DMS 273 (cell line): ENCODE measurements at regions not wholly inside any gene's neighbourhood (a gene's known extent, or its start where the extent isn't known, plus 50 kb on each side); places are given as distances from the start of the nearest gene placed in this dataset.

Source experiments
- DNase-seq: peaks from one replicate; lab custom pipeline; 2025; ENCODE audit not compliant: unreplicated experiment; lab: John Stamatoyannopoulos, UW

DNA sequence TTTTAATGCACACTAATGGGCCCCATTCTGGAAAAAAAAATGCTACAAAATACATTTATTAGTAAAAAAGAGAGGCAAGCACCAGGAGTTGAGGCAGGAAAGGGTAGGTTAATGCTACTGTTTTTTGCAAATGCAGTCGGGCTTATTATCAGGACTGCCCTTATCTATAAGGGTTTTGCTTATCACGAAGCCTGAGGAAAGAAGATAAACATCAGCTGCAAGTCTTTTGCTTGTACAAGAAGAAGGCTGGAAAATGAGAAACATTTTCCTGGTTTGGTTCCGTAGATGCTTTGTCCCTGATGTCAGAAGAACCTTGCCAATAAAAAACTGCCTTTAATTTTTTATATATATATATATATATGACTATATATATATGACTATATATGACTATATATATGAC lies 189.3 kb upstream of the VGLL2 start:
- DNase-seq, result no peak

DNA sequence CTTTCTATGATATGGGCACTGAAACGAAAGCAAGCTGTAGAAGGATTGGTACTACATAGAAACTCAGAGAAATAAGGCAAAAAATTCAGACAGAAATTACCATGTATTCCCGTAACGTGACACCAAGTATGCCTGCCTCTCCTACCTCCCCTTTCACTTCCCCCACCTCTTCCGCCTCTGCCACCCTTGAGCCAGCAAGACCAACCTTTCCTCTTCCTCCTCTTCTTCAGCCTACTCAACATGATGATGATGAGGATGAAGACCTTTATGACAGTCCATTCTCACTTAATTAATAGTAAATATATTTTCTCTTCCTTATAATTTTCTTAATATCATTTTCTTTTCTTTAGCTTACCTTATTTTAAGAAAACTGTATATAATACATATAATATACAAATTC lies 188.1 kb upstream of the VGLL2 start:
- DNase-seq, result no peak

DNA sequence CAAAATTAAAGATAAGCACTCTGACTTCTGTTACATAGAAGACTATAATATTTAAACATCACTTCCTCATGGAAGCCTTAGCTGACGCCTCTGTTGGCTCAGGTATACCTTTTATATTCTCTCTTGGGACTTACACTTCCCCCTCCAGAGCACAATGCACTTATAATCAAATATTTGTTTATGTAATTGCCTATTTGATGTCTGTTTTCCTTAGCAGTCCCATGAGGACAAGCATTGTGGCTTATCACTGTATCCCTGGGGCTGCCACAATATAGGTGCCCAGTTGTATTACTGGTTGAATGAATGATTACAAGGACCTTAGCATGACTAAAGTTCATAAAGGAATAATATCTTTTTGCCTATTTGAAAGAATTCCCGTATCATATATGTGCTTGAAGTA lies 186.7 kb upstream of the VGLL2 start:
- no peak for DNase-seq

DNA sequence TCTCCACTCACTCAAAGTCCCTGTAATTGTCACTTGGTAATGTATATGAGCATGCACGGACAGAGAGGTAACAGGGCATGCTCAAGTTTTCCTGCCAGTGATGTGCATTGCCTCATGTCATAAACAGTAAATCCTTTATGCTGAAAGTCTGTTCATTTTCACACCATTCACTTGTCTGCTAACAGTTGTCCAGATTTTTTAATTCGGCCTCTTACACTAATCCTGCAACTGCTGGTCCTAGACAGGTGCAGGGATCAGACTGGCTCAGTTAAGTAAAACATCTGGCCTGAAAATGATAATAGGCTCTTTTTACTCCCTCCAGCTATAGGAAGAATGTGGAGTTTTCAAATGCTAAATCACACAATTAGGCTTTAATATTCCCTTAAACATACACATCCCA lies 185.4 kb upstream of the VGLL2 start:
- DNase-seq, result no peak

DNA sequence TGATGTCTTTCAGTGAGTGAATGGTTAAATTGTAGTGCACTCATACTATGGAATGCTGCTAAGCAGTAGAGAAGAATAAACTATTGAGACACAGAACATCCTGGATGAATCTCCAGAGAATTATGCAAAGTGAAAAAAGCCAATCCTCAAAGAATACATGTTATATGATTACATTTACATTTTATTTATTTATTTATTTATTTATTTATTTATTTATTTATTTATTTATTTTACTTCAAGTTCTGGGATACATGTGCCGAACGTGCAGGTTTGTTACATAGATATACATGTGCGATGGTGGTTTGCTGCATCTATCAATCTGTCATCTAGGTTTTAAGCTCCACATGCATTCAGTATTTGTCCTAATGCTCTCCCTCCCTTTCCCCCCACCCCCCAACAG lies 175.8 kb upstream of the VGLL2 start:
- no peak for DNase-seq

DNA sequence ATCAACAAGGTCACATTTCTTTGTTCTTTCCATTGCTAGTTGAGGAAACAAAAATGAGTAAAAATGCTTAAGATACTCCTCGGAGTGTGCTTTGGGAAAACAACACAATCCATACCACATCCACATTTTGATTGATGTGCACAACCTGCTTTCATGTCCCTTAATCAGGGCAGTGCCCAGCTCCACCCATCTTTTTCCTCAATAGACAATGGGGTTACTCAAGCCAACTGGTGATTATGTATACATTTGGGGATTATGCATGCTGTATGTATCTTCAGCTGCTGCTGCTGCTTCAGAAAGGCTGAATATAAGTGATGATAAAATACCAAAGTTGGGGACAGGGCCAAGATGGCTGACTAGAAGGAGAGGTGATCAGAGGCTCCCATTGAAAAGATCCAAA lies 155.2 kb upstream of the VGLL2 start:
- no peak for DNase-seq

DNA sequence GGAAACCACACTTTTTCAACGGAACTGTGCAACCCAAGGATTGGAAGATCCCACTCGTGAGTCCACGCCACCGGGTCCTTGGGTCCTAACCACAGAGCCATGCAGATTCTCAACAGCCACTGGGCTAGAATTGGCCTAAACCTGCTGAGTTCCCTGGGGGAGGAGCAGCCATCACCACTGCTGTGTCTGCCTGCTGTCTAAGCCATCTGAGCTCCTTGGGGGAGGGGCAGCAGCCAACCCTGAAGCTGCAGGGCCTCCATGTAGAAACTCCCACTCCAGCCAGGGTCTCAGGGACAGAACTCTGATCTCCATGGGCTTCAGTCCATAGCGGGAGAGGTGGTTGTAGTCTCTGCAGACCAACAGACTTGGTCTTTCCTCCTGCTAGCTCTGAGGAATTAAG lies 154.6 kb upstream of the VGLL2 start:
- DNase-seq, result no peak

DNA sequence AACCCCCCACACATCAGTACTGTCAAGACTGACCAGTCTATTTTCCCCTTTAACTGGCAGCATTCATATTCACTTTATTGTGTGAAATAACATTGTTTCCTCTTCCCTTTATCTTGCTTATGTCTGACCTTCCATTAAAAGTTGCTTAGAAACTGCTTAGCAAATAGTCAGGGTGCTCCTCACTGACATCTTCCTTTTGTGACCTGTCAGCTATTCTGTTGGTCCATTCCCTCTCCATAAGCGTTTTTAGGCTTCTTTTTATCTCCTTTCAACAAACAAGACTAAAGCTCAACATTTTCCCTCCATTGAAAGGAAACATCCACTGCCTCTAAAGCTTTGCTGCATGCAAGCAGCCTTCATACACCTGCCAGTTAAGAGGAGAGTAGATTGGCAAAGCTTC lies 147.7 kb upstream of the VGLL2 start:
- no peak for DNase-seq

DNA sequence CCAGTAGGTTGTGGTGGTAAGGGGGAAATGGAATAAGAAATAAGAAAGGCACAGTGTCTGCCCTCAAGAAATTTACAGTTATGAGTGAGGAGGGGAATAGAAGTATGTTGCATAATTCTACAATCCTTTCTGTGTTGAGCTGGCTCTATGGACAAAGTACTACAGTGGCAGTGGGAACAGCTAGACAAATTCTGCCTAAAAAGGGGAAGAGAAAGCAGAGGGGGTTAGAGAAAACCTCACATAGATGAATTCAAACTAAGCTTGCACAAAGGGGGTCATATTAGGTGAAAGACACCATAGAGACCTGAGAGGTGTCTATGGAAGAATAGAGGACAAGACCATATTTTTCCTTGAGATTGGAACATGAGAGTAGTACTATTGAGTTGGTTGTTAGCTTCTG lies 146.9 kb upstream of the VGLL2 start:
- no peak for DNase-seq

DNA sequence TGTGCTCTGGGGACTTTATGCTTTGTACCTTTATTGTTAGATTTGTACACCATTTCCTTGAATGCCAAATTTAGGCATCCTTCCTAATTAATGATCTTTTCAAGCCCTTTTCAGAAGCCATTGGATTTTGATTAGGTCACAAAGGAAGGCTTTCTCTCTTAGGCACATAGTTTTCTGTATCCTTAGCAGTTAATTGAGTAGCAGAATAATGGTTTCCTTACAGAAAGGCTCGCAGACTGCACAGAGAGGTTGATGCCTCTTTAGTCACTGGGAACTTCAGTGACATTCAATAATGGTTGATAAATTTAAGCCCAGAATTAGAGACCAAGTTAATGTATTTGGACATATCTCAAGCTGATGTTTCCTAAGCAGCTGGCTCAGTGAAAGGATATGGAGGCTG lies 139.1 kb upstream of the VGLL2 start:
- DNase-seq, result no peak

DNA sequence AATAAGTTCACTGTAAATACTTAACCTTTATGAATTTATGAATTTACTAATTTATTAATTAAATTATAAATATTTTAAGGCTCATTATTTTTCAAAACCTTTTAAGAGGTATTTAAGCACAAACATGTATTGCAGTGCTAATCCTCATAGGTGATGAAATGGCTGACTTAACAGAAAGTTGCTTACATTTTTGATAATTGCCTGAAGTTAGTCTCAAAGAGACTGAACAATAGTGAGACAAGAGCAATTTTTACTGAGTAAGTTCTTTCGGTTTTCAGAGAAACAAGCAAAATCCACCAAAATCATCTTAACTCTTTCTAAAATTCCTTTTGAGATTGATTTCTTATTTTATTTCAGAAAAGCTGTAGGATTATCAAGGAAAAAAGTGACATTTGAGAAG lies 137.3 kb upstream of the VGLL2 start:
- no peak for DNase-seq

DNA sequence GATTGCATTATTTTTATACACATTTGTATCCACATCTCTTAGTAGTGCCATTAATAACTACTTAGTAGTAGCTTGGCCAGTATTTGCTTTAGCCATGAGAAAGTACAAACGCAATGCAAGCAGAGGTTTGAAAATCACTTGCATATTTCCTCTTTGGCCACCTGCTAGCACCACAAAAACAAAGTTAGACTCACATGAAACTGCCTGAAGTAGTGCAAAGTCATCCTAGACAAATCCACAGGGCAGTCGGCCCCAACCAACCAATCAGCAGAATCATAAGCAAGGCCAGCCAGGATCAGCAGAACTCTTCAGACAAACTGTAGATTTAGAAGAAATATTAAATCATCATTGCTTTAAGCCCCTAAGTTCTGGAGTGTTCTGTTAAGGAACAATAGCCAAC lies 135.2 kb upstream of the VGLL2 start:
- no peak for DNase-seq

DNA sequence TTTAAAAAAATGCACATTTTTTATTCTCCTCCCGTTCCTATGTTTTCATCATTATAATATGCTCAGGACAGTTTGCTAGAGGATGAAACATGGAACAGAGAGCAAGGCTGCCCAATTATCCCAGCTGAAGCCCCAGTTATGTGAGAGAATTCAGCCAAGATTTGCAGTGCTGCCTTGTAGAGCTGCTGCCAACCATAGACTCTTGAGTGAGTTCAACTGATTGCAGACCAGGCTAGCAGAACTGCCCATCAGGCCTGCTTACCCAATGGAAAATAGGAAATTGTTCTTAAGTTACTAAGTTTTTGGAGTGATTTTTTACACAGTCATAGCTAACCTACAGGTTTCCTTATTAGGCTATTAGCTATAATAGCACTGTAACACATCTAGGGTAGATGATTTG lies 128.7 kb upstream of the VGLL2 start:
- DNase-seq, result no peak

DNA sequence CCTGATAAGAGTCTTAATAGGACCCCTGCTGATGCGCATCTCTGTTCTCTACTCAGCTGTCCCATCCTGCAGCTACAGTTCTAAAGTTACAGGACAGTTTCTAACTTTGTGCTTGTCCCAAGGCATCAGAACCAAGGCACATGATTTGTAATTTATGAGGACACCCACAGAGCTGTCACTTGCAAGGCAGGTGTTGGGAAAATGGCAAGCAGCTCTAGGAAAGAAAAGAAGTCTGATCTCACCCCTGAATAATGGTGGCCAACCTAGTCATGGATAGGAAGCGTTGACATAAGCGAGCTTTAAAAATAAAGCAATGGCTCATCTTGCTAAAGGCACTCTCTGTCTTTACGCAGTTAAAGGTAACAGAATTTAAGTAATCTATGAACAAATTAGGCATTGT lies 127.6 kb upstream of the VGLL2 start:
- no peak for DNase-seq

DNA sequence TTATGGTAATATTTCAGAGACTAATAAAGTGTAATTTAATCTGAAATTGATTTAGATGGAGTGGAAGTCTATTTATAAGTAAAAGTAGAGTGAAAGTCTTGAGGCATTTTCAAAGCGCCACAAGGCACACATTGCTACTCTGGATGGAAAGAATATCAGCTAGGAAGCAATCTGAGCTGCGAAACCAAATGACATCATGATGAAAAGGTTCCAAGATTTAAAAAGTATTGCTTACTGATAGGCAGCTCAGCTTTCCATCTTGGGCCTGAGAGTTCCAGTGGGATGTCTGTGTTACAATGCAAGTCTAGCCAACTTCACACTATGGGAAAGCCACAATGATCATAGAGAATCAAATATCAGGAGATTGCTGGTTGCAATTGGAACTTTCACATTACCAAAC lies 126.9 kb upstream of the VGLL2 start:
- DNase-seq, result no peak

DNA sequence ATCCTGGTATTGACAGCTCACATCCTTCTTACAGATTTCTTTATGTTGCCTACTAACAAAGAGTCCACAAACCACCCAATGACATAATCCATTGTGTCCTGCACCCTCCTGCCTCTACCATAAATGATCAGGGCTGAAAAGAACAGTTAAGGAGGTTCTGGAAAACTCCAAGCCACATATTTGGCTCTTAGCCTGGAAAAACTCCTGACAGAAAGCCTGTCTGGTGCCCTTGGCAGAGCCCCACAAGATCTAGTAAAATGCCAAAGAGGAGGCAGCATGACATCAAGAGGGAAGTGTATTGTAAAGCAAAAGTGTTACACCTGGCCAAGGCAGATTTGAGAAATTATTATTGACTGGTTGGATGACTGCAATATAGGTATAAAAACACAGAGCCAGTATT lies 126.4 kb upstream of the VGLL2 start:
- DNase-seq, result no peak

DNA sequence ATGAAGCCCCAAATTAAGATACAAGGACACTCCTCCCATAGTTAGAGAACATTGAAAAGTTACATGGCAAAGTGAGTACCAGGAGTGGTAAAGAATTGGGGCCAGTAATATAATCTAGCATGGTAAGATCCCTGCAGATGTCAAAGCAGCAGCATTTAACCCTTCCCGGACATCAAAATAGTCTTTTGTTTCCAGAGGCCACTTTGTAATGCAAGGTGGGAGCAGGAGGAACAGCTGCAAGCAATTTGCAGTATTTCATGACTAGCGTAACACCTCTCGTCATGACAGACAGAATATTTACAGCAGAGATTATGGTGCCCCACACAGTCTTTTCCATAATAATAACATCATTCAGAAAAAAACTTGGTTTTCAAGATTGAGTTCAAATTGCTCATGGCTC lies 123.2 kb upstream of the VGLL2 start:
- no peak for DNase-seq

DNA sequence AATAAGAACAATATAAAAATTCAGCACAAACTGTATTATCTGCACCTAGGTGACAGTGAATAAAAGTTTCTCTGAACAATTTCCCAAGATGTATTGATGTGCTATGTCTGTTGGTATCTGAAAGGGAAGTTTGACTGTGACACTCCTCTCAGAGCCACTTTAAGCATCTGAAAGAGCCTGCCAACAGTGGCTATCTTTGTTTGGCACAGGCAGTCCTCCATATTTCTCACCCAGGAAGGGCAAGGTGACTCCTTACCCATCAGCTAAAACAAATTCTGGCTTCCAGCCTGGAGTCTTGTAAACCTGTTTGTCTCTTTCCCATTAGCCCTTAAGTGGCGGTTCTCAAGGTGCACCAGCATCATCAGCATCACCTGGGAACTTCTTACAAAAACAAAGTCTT lies 122.4 kb upstream of the VGLL2 start:
- DNase-seq, result no peak

DNA sequence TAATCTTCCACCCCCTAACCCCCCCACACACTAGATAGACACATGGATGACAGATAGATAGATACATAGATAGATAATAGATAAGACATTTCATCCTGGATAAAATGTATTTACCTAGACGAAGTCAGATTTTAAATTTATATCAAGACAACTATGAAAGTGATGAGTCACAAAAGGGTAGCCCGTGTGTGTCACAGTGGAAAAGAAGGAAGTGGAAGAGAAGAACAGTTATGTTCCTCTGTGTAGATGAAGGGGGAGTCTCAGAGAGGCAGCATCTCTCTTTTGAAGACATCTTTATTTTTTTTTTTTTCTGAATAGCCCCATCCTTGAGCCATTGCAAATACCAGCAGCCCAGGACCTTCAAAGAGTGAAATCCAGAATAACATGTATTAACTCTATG lies 121.7 kb upstream of the VGLL2 start:
- DNase-seq, result no peak

DNA sequence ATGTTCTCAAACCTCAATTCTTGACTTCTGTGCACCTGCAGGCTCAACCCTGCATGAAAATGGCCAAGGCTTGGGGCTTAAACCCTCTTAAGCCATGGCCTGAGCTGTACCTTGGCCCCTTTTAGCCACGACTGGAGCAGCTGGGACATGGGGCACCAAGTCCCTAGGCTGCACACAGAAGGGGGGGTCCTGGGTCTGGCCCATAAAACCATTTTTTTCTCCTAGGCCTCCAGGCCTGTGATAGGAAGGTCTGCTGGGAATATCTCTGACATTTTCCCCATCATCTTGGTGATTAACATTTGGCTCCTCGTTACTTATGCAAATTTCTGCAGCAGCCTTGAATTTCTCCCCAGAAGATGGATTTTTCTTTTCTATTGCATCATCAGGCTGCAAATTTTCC lies 119.4 kb upstream of the VGLL2 start:
- no peak for DNase-seq

DNA sequence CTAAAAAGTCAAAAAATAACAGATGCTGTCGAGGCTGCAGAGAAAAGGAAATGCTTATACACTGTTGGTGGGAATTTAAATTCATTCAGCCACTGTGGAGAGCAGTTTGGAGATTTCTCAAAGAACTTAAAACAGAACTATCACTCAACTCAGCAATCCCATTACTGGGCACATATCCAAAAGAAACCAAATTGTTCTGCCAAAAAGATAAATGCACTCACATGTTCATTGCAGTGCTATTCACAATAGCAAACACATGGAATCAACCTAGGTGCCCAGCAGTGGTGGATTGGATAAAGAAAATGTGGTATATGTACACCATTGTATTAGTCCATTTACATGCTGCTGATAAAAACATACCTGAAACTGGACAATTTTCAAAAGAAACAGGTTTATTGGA lies 116.0 kb upstream of the VGLL2 start:
- DNase-seq, result no peak

DNA sequence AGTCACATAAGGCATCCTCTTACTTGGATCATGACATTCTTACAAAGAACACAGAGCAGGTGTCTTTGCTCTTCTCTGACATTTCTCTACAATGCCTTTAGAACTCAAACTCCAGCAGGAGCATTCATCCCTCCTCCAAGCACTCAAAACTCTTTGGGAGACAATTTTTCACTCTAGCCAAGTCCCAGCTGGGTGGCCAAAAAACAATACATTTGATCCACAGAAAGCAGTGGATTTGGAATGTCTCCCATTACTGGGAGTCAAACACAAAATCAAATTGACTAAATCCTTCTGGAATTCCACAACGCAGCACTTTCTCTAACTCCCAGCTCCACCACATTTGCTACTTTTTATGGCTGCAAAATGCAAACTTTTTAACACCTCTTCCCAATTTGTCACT lies 108.6 kb upstream of the VGLL2 start:
- no peak for DNase-seq

DNA sequence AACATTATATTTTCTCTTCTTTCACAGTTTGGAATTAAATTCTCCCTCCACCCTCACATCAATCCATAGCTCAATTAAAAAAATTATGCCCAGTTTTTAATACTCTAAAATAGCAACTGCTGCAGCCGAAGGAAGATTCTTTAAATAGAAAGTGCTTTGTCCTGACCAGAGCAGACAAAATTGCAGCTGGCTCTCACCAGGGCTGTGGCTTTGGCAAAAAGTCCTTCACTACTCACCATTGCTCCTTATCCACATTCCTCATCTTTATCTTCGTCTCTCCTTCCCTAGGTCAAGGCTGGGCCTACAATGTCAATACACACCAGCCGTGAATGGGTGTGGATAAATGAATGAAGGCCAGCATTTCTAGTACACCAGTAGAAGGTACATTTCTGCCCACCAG lies 107.9 kb upstream of the VGLL2 start:
- no peak for DNase-seq

DNA sequence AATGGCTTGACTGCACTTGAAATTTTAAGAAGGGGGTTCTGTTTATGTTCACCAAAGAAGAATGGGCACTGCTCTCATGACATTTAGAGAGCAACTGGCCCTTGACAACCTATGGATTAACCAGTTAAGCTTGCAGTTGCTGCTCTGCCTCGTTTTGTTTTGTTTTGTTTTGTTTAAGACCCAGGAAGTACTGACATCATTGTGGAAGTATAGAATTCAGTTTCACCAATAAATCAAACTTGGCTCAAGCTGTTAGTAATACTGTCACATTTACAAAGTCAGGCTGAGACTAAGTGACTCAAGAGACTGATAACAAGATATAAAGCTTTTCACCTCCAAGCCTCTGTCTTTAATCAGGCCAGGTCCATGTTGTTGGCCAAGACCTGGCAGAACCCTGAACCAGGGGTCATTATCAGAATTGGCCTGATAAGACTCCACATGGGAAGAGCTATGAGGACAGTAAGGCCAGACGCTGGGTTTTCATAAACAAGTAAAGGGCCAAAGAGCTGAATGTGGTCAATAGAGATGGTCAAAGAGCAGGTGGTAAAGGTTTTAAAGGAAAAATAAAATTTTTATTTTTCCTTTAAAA lies 99.4 kb upstream of the VGLL2 start:
- DNase-seq, result no peak
